GM23248 (cell line): ENCODE measurements at regions not wholly inside any gene's neighbourhood (a gene's known extent, or its start where the extent isn't known, plus 50 kb on each side); places are given as distances from the start of the nearest gene placed in this dataset.

ENCODE experiments used
- EZH2 ChIP-seq: fragments of 200-600 bp; sonication (generic); IDR thresholded peaks from 2 replicates; pipeline ENCODE4 v1.6.1; 2018; ENCODE audit warnings: antibody characterized with exemption, mild to moderate bottlenecking; ENCODE audit not compliant: insufficient read depth, poor library complexity, severe bottlenecking
- EZH2phosphoT487 ChIP-seq: fragments of 200-600 bp; sonication (generic); IDR thresholded peaks from 2 replicates; pipeline ENCODE4 v1.6.1; 2018; ENCODE audit warnings: antibody characterized with exemption, moderate library complexity, mild to moderate bottlenecking, low read depth; ENCODE audit not compliant: insufficient read depth

DNA sequence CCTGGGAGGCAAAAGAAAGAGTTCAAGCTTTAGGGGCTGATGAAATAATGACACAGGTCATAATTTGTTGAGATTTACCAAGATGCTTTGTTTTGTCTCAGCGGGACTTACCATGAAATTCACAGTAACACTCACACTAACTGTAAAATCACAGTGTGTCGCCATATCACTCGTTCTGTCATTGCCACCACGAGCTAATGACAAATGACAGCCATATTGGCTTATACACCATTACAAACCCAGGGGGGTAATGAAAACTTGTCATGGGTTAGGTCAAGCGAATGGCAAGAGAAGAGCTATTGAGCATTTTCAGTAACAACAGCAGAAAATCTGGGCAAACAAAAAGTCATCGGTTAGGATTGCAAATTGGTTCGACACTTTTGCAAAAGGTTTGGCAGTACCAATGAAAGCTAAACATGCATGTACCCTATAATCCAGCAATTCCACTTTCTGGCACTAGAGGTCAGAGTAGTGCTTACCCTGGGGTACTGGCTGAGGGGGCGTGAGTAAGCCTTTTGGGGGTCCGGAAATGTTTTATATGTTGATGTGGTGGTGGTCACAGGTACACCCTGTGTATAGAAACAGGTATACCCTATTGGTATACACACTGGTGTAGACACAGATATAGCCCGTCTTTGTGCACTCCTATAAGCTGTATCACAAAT, 83.9 kb upstream of the RAI2 start:
- TF ChIP-seq EZH2phosphoT487 = no peak
- no peak for TF ChIP-seq EZH2
